Neural progenitor cell (in vitro differentiated cells): ENCODE measurements at regions not wholly inside any gene's neighbourhood (a gene's known extent, or its start where the extent isn't known, plus 50 kb on each side); places are given as distances from the start of the nearest gene placed in this dataset.

ENCODE experiments used
- DNase-seq: peaks from one replicate; pipeline ENCODE4 v3.0.0-alpha.2; 2016; ENCODE audit warnings: low spot score
- H2AFZ ChIP-seq: fragments of 200-600 bp; sonication (generic); replicated peaks from 2 replicates; pipeline ENCODE4 v1.6.1; 2016; ENCODE audit warnings: antibody characterized with exemption
- H3F3A ChIP-seq: fragments of 200-600 bp; sonication (generic); 2 replicates; pipeline ENCODE4 v1.6.1; 2016; ENCODE audit warnings: antibody characterized with exemption, low read depth
- H3K27ac ChIP-seq: fragments of 200-600 bp; sonication (generic); 2 replicates; pipeline ENCODE4 v1.5.1; 2016; ENCODE audit warnings: mild to moderate bottlenecking
- H3K27me3 ChIP-seq: fragments of 200-600 bp; sonication (generic); 2 replicates; pipeline ENCODE4 v1.6.1; 2016; ENCODE audit warnings: mild to moderate bottlenecking, moderate library complexity
- H3K36me3 ChIP-seq: fragments of 200-600 bp; sonication (generic); 2 replicates; pipeline ENCODE4 v1.5.1; 2016
- H3K4me1 ChIP-seq: fragments of 200-600 bp; sonication (generic); 2 replicates; pipeline ENCODE4 v1.6.1; 2016; ENCODE audit warnings: mixed run types
- H3K4me2 ChIP-seq: fragments of 200-600 bp; sonication (generic); 2 replicates; pipeline ENCODE4 v1.6.1; 2016
- H3K4me3 ChIP-seq: fragments of 200-600 bp; sonication (generic); 2 replicates; pipeline ENCODE4 v1.5.1; 2016
- H3K79me2 ChIP-seq: fragments of 200-600 bp; sonication (generic); 2 replicates; pipeline ENCODE4 v1.6.1; 2016; ENCODE audit warnings: low read depth
- H3K9ac ChIP-seq: fragments of 200-600 bp; sonication (generic); 2 replicates; pipeline ENCODE4 v1.6.1; 2016
- H3K9me3 ChIP-seq: fragments of 200-600 bp; sonication (generic); 2 replicates; pipeline ENCODE4 v1.5.1; 2016; ENCODE audit warnings: low read depth
- H4K20me1 ChIP-seq: fragments of 200-600 bp; sonication (generic); 2 replicates; pipeline ENCODE4 v1.6.1; 2016; ENCODE audit warnings: low read depth
- H3K27ac Mint-ChIP-seq: 3 replicates; pipeline ENCODE4 v1.8.0; 2021; ENCODE audit warnings: mixed read lengths
- H3K27me3 Mint-ChIP-seq: 2 replicates; pipeline ENCODE4 v1.8.0; 2022; ENCODE audit warnings: low read depth, mild to moderate bottlenecking, inconsistent platforms, moderate library complexity, mixed read lengths; ENCODE audit not compliant: insufficient read depth
- H3K36me3 Mint-ChIP-seq: 3 replicates; pipeline ENCODE4 v1.8.0; 2021; ENCODE audit warnings: mixed read lengths
- H3K4me1 Mint-ChIP-seq: 3 replicates; pipeline ENCODE4 v1.8.0; 2021; ENCODE audit warnings: mixed read lengths
- H3K4me3 Mint-ChIP-seq: 3 replicates; pipeline ENCODE4 v1.8.0; 2021; ENCODE audit warnings: mild to moderate bottlenecking, moderate library complexity, mixed read lengths
- H3K9me3 Mint-ChIP-seq: 3 replicates; pipeline ENCODE4 v1.8.0; 2020; ENCODE audit warnings: mixed read lengths
- EZH2 ChIP-seq: fragments of 200-600 bp; sonication (generic); IDR thresholded peaks from 2 replicates; pipeline ENCODE4 v1.6.1; 2017; ENCODE audit warnings: antibody characterized with exemption, mild to moderate bottlenecking, moderate library complexity
- EZH2phosphoT487 ChIP-seq: fragments of 200-600 bp; sonication (generic); IDR thresholded peaks from 2 replicates; pipeline ENCODE4 v1.6.1; 2017; ENCODE audit warnings: antibody characterized with exemption
- TF ChIP-seq, protein P1 (sequence below): fragments of 200-600 bp; sonication (generic); IDR thresholded peaks from 2 replicates; pipeline ENCODE4 v1.5.1; 2017; ENCODE audit warnings: antibody characterized with exemption, mild to moderate bottlenecking

DNA sequence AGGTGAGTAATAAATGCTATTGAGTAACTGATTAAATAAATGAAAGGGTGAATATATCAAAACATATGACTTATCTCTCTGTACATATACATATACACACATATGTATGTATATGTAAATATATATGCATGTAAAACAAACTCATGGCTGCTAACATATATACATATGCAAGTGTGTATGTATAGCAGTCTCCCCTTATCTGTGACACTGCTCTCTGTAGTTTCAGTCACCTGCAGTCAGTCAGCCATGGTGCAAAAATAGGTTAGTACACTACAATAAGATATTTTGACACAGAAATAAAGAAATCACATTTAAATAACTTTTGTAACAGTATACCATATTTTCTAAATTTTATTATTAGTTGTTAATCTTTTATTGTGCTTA is 467.4 kb downstream of the EPHA5 start:
- Histone ChIP-seq H3K36me3 (no peaks in the 10 kb centered on the region), H3K79me2 (no peaks in the 10 kb centered on the region), H3K27ac (no peak overlapping the region), H3F3A (no peaks in the 10 kb centered on the region), H3K4me1 (no peaks in the 10 kb centered on the region), H3K4me3 (no peak overlapping the region), H3K27me3 (no peaks in the 10 kb centered on the region), H3K9ac (no peak overlapping the region), H4K20me1 (no peaks in the 10 kb centered on the region), H3K9me3 (no peaks in the 10 kb centered on the region), H2AFZ (no peak overlapping the region), H3K4me2 (no peak overlapping the region)
- no peak overlapping the region for H3K27ac Mint-ChIP-seq
- no peaks in the 10 kb centered on the region for H3K4me1 Mint-ChIP-seq
- no peak for DNase-seq
- no peak overlapping the region for H3K4me3 Mint-ChIP-seq
- no peaks in the 10 kb centered on the region for H3K36me3 Mint-ChIP-seq
- TF ChIP-seq EZH2 (no peak), EZH2phosphoT487 (no peak)
- TF ChIP-seq, protein P1, sequence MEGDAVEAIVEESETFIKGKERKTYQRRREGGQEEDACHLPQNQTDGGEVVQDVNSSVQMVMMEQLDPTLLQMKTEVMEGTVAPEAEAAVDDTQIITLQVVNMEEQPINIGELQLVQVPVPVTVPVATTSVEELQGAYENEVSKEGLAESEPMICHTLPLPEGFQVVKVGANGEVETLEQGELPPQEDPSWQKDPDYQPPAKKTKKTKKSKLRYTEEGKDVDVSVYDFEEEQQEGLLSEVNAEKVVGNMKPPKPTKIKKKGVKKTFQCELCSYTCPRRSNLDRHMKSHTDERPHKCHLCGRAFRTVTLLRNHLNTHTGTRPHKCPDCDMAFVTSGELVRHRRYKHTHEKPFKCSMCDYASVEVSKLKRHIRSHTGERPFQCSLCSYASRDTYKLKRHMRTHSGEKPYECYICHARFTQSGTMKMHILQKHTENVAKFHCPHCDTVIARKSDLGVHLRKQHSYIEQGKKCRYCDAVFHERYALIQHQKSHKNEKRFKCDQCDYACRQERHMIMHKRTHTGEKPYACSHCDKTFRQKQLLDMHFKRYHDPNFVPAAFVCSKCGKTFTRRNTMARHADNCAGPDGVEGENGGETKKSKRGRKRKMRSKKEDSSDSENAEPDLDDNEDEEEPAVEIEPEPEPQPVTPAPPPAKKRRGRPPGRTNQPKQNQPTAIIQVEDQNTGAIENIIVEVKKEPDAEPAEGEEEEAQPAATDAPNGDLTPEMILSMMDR: no peak
- H3K9me3 Mint-ChIP-seq: no peaks in the 10 kb centered on the region
- no peaks in the 10 kb centered on the region for H3K27me3 Mint-ChIP-seq

GRCh38 chr4:65202165-65202852 is 468.0 kb downstream of the EPHA5 start:
- Histone ChIP-seq H3K9ac (no peak overlapping the region), H4K20me1 (no peaks in the 10 kb centered on the region), H3K4me1 (no peaks in the 10 kb centered on the region), H3K27ac (no peak overlapping the region), H2AFZ (no peak overlapping the region), H3F3A (no peaks in the 10 kb centered on the region), H3K4me2 (no peak overlapping the region), H3K27me3 (no peaks in the 10 kb centered on the region), H3K9me3 (no peaks in the 10 kb centered on the region), H3K79me2 (no peaks in the 10 kb centered on the region), H3K4me3 (no peak overlapping the region), H3K36me3 (no peaks in the 10 kb centered on the region)
- Mint-ChIP-seq H3K27ac (no peak overlapping the region), H3K9me3 (no peaks in the 10 kb centered on the region), H3K36me3 (no peaks in the 10 kb centered on the region), H3K4me1 (no peaks in the 10 kb centered on the region), H3K27me3 (no peaks in the 10 kb centered on the region), H3K4me3 (no peak overlapping the region)
- no peak for TF ChIP-seq EZH2
- DNase-seq: no peak

DNA sequence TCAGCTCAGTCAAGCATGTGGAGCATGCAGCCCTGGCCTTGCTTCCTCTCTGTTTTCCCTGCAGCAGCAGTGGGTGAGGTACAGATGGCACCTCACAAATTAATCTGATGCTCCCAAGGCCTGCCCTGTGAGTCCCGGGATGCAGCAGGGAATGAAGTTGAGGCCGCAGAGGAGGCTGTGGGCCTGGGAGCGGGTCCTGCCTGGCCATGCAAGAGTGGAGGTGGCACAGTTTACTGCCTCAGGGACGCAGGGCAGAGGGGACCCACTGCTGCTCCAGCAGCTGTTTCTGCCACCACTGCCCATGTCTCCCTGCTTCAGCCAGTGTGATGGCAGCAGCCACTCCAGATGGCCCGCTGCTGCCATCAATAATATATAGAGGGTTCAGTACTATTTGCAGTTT is 474.6 kb downstream of the EPHA5 start:
- H3K4me1 Mint-ChIP-seq: no peaks in the 10 kb centered on the region
- H3K4me1 ChIP-seq: no peaks in the 10 kb centered on the region
- H2AFZ ChIP-seq: no peak overlapping the region
- no peak overlapping the region for H3K27ac Mint-ChIP-seq
- no peak for DNase-seq
- no peak overlapping the region for H3K9ac ChIP-seq
- no peak overlapping the region for H3K27ac ChIP-seq
- H3F3A ChIP-seq: no peaks in the 10 kb centered on the region
- no peaks in the 10 kb centered on the region for H3K27me3 ChIP-seq
- no peak overlapping the region for H3K4me3 Mint-ChIP-seq
- no peaks in the 10 kb centered on the region for H3K9me3 ChIP-seq
- H3K36me3 ChIP-seq: no peaks in the 10 kb centered on the region
- no peaks in the 10 kb centered on the region for H4K20me1 ChIP-seq
- H3K4me2 ChIP-seq: no peak overlapping the region
- no peaks in the 10 kb centered on the region for H3K27me3 Mint-ChIP-seq
- H3K36me3 Mint-ChIP-seq: no peaks in the 10 kb centered on the region
- H3K79me2 ChIP-seq: no peaks in the 10 kb centered on the region
- H3K9me3 Mint-ChIP-seq: no peaks in the 10 kb centered on the region
- TF ChIP-seq EZH2phosphoT487: no peak
- TF ChIP-seq EZH2: no peak
- H3K4me3 ChIP-seq: no peak overlapping the region

GRCh38 chr4:65195002-65195401 is 475.3 kb downstream of the EPHA5 start:
- no peak for DNase-seq

More at GRCh38 chr4:65195002-65195401, 475.3 kb downstream of the EPHA5 start:
- no peak overlapping the region for H2AFZ ChIP-seq
- TF ChIP-seq, protein P1: no peak
- TF ChIP-seq EZH2phosphoT487 (no peak), EZH2 (no peak)
- no peaks in the 10 kb centered on the region for H3F3A ChIP-seq
- H3K9ac ChIP-seq: no peak overlapping the region
- Mint-ChIP-seq H3K4me3 (no peak overlapping the region), H3K27me3 (no peaks in the 10 kb centered on the region), H3K9me3 (no peaks in the 10 kb centered on the region), H3K36me3 (no peaks in the 10 kb centered on the region), H3K27ac (no peak overlapping the region), H3K4me1 (no peaks in the 10 kb centered on the region)
- no peaks in the 10 kb centered on the region for H3K4me1 ChIP-seq
- H4K20me1 ChIP-seq: no peaks in the 10 kb centered on the region
- H3K79me2 ChIP-seq: no peaks in the 10 kb centered on the region
- no peak overlapping the region for H3K4me2 ChIP-seq
- H3K27me3 ChIP-seq: no peaks in the 10 kb centered on the region
- no peaks in the 10 kb centered on the region for H3K36me3 ChIP-seq
- no peak overlapping the region for H3K27ac ChIP-seq
- H3K9me3 ChIP-seq: no peaks in the 10 kb centered on the region
- H3K4me3 ChIP-seq: no peak overlapping the region
